HEK293T (cell line): ENCODE measurements at regions not wholly inside any gene's neighbourhood (a gene's known extent, or its start where the extent isn't known, plus 50 kb on each side); places are given as distances from the start of the nearest gene placed in this dataset.
"Not testable (repeated sequence)": the region's sequence is repeated elsewhere in the genome, so short reads cannot be mapped to it uniquely, and the experiment has no call there.

Source experiments
- CTCF ChIA-PET: fragments of 350-600 bp; formaldehyde crosslinking; extraction: SDS; loops from one replicate; lab custom pipeline; 2021; ENCODE audit warnings: antibody characterized with exemption, inconsistent platforms; lab: Yijun Ruan, JAX
- POLR2A ChIA-PET: fragments of 350-600 bp; formaldehyde crosslinking; extraction: SDS; loops from one replicate; lab custom pipeline; 2020; ENCODE audit warnings: antibody characterized with exemption, inconsistent platforms; lab: Yijun Ruan, JAX
- DNase-seq: peaks from one replicate; pipeline ENCODE4 v3.0.0; 2012; ENCODE audit warnings: mixed read lengths; ENCODE audit errors: extremely low spot score
- ARNT ChIP-seq: fragments of 450-650 bp; IDR thresholded peaks from 2 replicates; pipeline ENCODE4 v1.6.1; 2017; ENCODE audit warnings: mild to moderate bottlenecking
- BHLHE40 ChIP-seq: fragments of 450-650 bp; IDR thresholded peaks from 2 replicates; pipeline ENCODE4 v1.6.1; 2016; ENCODE audit warnings: mild to moderate bottlenecking, moderate library complexity, borderline replicate concordance
- CTBP1 ChIP-seq: fragments of 450-650 bp; IDR thresholded peaks from 2 replicates; pipeline ENCODE4 v1.6.1; 2016; ENCODE audit warnings: borderline replicate concordance
- ELF4 ChIP-seq: fragments of 450-650 bp; IDR thresholded peaks from 2 replicates; pipeline ENCODE4 v1.6.1; 2017; ENCODE audit warnings: antibody characterized with exemption
- FOXA1 ChIP-seq: fragments of 450-650 bp; IDR thresholded peaks from 2 replicates; pipeline ENCODE4 v1.6.1; 2016; ENCODE audit warnings: mild to moderate bottlenecking
- FOXK2 ChIP-seq: fragments of 450-650 bp; IDR thresholded peaks from 2 replicates; pipeline ENCODE4 v1.6.1; 2016; ENCODE audit warnings: mild to moderate bottlenecking
- FOXM1 ChIP-seq: fragments of 450-650 bp; IDR thresholded peaks from 2 replicates; pipeline ENCODE4 v1.6.1; 2017; ENCODE audit warnings: mild to moderate bottlenecking, borderline replicate concordance
- HDGF ChIP-seq: fragments of 450-650 bp; IDR thresholded peaks from 2 replicates; pipeline ENCODE4 v1.6.1; 2017; ENCODE audit warnings: antibody characterized with exemption, borderline replicate concordance
- L3MBTL2 ChIP-seq: fragments of 450-650 bp; conservative IDR thresholded peaks from 2 replicates; pipeline ENCODE4 v1.6.1; 2016; ENCODE audit warnings: mild to moderate bottlenecking
- LEF1 ChIP-seq: fragments of 450-650 bp; IDR thresholded peaks from 2 replicates; pipeline ENCODE4 v1.6.1; 2017; ENCODE audit warnings: mild to moderate bottlenecking, borderline replicate concordance
- NFRKB ChIP-seq: fragments of 450-650 bp; IDR thresholded peaks from 2 replicates; pipeline ENCODE4 v1.6.1; 2016; ENCODE audit warnings: mild to moderate bottlenecking, moderate library complexity
- SP1 ChIP-seq: fragments of 450-650 bp; IDR thresholded peaks from 2 replicates; pipeline ENCODE4 v1.6.1; 2017
- SUZ12 ChIP-seq: fragments of 450-650 bp; IDR thresholded peaks from 2 replicates; pipeline ENCODE4 v1.6.1; 2016; ENCODE audit warnings: mild to moderate bottlenecking
- TARDBP ChIP-seq: fragments of 450-650 bp; IDR thresholded peaks from 2 replicates; pipeline ENCODE4 v1.6.1; 2016
- ZNF384 ChIP-seq: fragments of 450-650 bp; IDR thresholded peaks from 2 replicates; pipeline ENCODE4 v1.6.1; 2016
- TF ChIP-seq, protein P1 (sequence below): fragments of 450-650 bp; IDR thresholded peaks from 2 replicates; pipeline ENCODE4 v1.6.1; 2016

DNA sequence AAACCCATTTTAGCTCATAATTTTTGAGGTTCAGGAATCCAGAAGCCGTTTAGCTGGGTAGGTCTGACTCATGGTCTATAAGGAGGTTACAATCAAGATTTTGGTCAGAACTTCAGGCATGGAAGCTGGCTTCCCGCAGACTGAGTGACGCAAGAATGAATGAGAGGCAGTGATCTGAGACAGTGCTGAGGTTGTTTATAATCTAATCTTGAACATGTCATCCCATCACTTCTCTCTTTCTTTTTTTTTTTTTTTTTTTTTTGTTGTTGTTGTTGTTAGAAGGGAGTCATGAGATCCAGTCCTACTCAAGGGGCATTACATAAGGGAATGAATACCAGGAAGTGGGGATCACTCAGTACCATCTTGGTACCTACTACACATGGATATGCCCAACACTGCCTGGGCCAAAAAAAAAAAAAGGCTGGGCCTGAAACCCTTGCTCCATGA, 217.4 kb downstream of the DLEU7 start:
- DNase-seq, result no peak
- CTCF ChIA-PET, result no interaction called here
- TF ChIP-seq ELF4 (no peak), BHLHE40 (no peak), L3MBTL2 (no peak), FOXM1 (no peak), HDGF (no peak), TARDBP (no peak)
- POLR2A ChIA-PET, result no interaction called here

DNA sequence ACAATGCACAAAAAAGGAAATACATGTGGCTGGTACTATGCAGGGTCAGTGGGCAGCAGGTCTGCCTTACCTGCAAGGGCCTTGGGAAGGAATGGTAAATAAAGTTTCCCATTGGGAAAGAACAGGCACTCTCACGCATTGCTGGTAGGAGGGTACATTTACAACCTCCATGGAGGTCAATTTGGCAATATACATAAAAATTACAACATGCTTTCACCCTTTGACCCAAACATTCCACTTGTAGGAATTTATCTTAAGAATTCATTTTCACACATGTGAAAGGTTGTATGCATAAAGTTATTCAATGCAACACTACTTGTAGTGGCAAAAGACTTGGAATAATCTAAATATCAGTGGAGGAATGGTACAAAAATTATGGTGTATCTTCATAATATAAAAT, 216.4 kb downstream of the DLEU7 start:
- CTCF ChIA-PET, result no interaction called here
- TF ChIP-seq HDGF (no peak), CTBP1 (no peak), FOXK2 (no peak), LEF1 (no peak), ZNF384 (no peak)

DNA sequence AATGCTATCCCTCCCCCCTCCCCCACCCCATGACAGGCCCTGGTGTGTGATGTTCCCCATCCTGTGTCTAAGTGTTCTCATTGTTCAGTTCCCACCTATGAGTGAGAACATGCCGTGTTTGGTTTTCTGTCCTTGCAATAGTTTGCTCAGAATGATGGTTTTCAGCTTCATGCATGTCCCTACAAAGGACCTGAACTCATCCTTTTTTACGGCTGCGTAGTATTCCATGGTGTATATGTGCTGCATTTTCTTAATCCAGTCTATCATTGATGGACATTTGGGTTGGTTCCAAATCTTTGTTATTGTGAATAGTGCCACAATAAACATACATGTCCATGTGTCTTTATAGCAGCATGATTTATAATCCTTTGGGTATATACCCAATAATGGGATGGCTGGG, 215.0 kb downstream of the DLEU7 start:
- DNase-seq, CTCF ChIA-PET, POLR2A ChIA-PET: not testable (repeated sequence)

More for the DNA sequence above, 216.4 kb downstream of the DLEU7 start:
- DNase-seq, result no peak
- POLR2A ChIA-PET, result no interaction called here

DNA sequence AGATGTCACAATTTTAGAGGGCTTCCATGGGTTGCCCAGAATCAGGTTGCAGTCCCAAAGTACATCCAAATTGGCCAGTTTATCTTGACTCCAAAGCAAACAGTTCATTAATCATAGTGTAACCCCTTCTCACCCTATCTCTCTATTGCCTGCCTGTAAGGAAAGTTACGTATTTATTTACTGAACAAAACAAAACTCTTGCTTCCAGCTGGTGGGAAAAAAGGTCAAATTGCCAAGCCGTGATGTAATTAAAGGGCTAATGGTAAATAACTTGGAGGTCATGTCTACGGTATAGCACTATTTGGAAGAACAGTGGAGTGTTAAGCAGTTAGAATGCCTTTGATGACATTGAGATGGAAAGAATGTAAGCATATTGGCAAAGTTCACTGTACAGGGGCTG, 214.0 kb downstream of the DLEU7 start:
- no peak for DNase-seq
- TF ChIP-seq FOXK2 (no peak), HDGF (no peak)
- TF ChIP-seq, protein P1, sequence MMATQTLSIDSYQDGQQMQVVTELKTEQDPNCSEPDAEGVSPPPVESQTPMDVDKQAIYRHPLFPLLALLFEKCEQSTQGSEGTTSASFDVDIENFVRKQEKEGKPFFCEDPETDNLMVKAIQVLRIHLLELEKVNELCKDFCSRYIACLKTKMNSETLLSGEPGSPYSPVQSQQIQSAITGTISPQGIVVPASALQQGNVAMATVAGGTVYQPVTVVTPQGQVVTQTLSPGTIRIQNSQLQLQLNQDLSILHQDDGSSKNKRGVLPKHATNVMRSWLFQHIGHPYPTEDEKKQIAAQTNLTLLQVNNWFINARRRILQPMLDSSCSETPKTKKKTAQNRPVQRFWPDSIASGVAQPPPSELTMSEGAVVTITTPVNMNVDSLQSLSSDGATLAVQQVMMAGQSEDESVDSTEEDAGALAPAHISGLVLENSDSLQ, result peak; percentile 37; the same call in 1 of the 2 replicates
- ChIA-PET CTCF (no interaction called here), POLR2A (no interaction called here)

DNA sequence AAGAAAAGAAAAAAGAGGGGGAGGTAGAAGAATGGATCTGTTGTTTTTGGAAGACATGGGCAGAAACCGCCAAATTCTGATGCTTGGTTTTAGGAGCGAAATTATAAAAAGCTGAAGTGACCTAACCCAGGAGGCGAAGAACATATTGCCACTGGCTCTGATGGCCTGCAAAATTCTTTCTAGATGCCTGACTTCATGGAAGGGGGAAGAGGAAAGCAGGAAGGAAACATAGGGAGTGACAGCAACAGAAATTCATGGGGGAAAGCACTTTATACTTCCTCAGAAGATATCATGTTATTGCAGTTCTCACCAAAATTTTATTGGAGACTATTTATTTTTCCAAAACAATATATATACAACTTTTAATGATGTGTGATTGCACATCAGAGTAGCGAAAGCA, 213.5 kb downstream of the DLEU7 start:
- no peak for TF ChIP-seq L3MBTL2
- TF ChIP-seq FOXM1, result no peak
- TF ChIP-seq BHLHE40, result no peak
- no peak for TF ChIP-seq HDGF
- TF ChIP-seq, protein P1, result no peak
- no peak for TF ChIP-seq FOXK2
- TF ChIP-seq ZNF384, result no peak
- TF ChIP-seq FOXA1, result no peak
- TF ChIP-seq LEF1, result no peak
- no peak for TF ChIP-seq SP1
- TF ChIP-seq CTBP1, result no peak
- no peak for TF ChIP-seq NFRKB
- no peak for TF ChIP-seq TARDBP
- no peak for TF ChIP-seq ELF4
- no peak for TF ChIP-seq ARNT
- TF ChIP-seq SUZ12, result no peak
- POLR2A ChIA-PET, result no interaction called here
- no peak for DNase-seq
- CTCF ChIA-PET, result no interaction called here

DNA sequence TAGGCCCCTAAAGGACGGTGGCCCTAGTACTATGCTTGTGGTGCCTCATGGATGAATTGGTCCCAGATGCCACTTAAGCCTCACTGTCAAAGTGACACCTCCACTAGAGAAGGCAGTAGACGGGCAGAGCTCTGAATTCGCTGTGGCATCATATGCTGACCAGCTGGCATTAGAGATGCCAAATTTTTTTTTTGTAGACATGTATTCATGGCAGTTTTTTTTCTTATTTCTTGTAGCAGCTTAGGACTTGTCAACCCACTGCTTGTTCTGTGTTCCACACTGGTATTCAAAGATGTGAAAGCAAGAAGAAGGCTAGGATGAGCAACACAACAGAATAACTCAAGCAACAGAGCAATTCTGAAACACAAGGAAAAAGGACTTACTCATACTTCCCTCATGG, 212.5 kb downstream of the DLEU7 start:
- ChIA-PET POLR2A (no interaction called here), CTCF (no interaction called here)
- no peak for DNase-seq
- TF ChIP-seq ELF4 (no peak), LEF1 (no peak), FOXK2 (no peak)
- TF ChIP-seq, protein P1, result no peak

DNA sequence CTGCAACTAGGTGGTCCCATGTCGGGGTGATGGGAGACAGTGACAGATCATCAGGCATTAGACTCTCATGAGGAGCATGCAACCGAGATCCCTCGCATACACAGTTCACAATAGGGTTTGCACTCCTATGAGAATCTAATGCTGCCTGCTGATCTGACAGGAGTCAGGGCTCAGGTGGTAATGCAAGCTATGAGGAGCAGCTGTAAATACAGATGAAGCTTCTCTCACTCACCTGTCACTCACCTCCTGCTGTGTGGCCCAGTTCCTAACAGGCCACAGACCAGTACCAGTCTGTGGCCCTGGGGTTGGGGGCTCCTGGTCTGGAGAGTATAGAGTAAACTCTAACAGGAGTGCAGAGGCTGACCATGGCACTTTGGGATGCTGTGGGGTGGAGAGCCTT, 209.2 kb downstream of the DLEU7 start:
- ChIA-PET POLR2A (no interaction called here), CTCF (no interaction called here)
- TF ChIP-seq ARNT, result no peak
- no peak for TF ChIP-seq ZNF384
- no peak for TF ChIP-seq FOXA1
- TF ChIP-seq ELF4, result no peak
- no peak for TF ChIP-seq BHLHE40
- TF ChIP-seq LEF1, result no peak
- TF ChIP-seq SP1, result no peak
- TF ChIP-seq, protein P1, result no peak
- no peak for TF ChIP-seq CTBP1
- TF ChIP-seq SUZ12, result no peak
- TF ChIP-seq FOXK2, result no peak
- no peak for TF ChIP-seq NFRKB
- TF ChIP-seq HDGF, result no peak
- TF ChIP-seq FOXM1, result no peak
- no peak for DNase-seq
